HEK293 (cell line): ENCODE measurements at regions not wholly inside any gene's neighbourhood (a gene's known extent, or its start where the extent isn't known, plus 50 kb on each side); places are given as distances from the start of the nearest gene placed in this dataset.

Source experiments
- SP7 ChIP-seq: fragments of 450-650 bp; formaldehyde crosslinking; IDR thresholded peaks from 2 replicates; pipeline ENCODE4 v1.5.1; 2016; ENCODE audit warnings: missing biosample characterization, missing genetic modification characterization
- ZBTB21 ChIP-seq: fragments of 450-650 bp; formaldehyde crosslinking; IDR thresholded peaks from 2 replicates; pipeline ENCODE4 v1.5.1; 2017; ENCODE audit warnings: missing biosample characterization, missing genetic modification characterization
- TF ChIP-seq, protein P1 (sequence below): fragments of 450-650 bp; formaldehyde crosslinking; IDR thresholded peaks from 2 replicates; pipeline ENCODE4 v1.5.1; 2016; ENCODE audit warnings: missing biosample characterization, missing genetic modification characterization, low read depth

DNA sequence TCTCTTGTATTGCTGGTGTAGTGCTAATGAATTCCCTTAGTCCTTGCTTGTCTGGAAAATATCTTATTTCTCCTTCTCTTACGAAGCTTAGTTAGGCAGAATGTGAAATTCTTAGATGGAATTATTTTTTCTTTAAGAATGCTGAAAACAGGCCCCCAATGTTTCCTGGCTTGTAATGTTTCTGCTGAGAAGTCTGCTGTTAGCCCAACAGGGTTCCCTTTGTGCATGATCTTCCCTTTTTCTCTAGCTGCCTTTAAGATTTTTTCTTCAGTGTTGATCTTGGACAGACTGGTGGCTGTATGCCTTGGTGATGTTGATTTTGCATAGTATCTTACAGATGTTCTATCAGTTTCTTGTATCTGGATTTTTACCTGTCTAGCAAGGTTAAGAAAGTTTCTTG is 191.3 kb upstream of the DMRTA1 start:
- TF ChIP-seq SP7 (tag by site-specific recombination): no peak
- TF ChIP-seq, protein P1, sequence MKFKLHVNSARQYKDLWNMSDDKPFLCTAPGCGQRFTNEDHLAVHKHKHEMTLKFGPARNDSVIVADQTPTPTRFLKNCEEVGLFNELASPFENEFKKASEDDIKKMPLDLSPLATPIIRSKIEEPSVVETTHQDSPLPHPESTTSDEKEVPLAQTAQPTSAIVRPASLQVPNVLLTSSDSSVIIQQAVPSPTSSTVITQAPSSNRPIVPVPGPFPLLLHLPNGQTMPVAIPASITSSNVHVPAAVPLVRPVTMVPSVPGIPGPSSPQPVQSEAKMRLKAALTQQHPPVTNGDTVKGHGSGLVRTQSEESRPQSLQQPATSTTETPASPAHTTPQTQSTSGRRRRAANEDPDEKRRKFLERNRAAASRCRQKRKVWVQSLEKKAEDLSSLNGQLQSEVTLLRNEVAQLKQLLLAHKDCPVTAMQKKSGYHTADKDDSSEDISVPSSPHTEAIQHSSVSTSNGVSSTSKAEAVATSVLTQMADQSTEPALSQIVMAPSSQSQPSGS: no peak
- TF ChIP-seq ZBTB21 (tag by site-specific recombination): no peak
